WTC11 (cell line): ENCODE measurements at regions not wholly inside any gene's neighbourhood (a gene's known extent, or its start where the extent isn't known, plus 50 kb on each side); places are given as distances from the start of the nearest gene placed in this dataset.

Experiments used
- ESRRA ChIP-seq: sonication (generic); formaldehyde crosslinking; IDR thresholded peaks from 2 replicates; pipeline ENCODE4 v1.8.1; 2022; ENCODE audit warnings: mild to moderate bottlenecking, missing genetic modification reagents, borderline replicate concordance
- NFYB ChIP-seq: sonication (generic); formaldehyde crosslinking; conservative IDR thresholded peaks from 2 replicates; pipeline ENCODE4 v1.8.0; 2022; ENCODE audit warnings: low read depth, missing genetic modification reagents
- ZBTB21 ChIP-seq: sonication (generic); formaldehyde crosslinking; IDR thresholded peaks from 2 replicates; pipeline ENCODE4 v1.8.1; 2023; ENCODE audit warnings: mild to moderate bottlenecking, missing genetic modification reagents, borderline replicate concordance
- ZNF219 ChIP-seq: sonication (generic); formaldehyde crosslinking; IDR thresholded peaks from 2 replicates; pipeline ENCODE4 v1.8.0; 2023; ENCODE audit warnings: missing genetic modification reagents, mild to moderate bottlenecking, borderline replicate concordance
- TF ChIP-seq, protein P1 (sequence below): fragments of 200-600 bp; IDR thresholded peaks from 2 replicates; pipeline ENCODE4 v1.8.0; 2022; ENCODE audit warnings: antibody characterized with exemption
- TF ChIP-seq, protein P2 (sequence below): sonication (generic); formaldehyde crosslinking; IDR thresholded peaks from 2 replicates; pipeline ENCODE4 v1.8.0; 2022; ENCODE audit warnings: mild to moderate bottlenecking, missing genetic modification reagents
- TF ChIP-seq, protein P3 (sequence below): sonication (generic); formaldehyde crosslinking; IDR thresholded peaks from 2 replicates; pipeline ENCODE4 v1.8.1; 2023; ENCODE audit warnings: mild to moderate bottlenecking, missing genetic modification reagents, moderate library complexity
- TF ChIP-seq, protein P4 (sequence below): sonication (generic); formaldehyde crosslinking; IDR thresholded peaks from 2 replicates; pipeline ENCODE4 v1.8.1; 2023; ENCODE audit warnings: mild to moderate bottlenecking, missing genetic modification reagents, borderline replicate concordance

DNA sequence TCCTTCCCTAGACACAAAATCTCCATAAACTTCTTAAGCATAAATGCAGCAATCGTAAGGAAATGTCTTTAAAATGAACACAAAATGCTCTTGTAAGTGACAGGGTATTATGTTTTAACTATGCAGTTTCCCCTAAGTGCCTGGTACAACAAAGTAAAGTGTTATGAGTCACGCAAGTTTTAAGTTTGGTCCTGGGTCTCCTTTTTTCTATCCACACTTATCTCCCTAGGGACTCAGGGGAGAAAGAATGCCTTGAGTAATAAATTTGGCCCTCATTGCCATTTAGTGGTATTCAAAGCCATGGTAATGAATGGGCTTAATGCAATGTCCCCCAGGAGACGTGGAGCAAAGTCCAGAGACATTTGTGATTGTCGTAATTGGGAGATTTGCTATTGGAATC lies 149.1 kb downstream of the MAGEB17 start:
- TF ChIP-seq, protein P1, sequence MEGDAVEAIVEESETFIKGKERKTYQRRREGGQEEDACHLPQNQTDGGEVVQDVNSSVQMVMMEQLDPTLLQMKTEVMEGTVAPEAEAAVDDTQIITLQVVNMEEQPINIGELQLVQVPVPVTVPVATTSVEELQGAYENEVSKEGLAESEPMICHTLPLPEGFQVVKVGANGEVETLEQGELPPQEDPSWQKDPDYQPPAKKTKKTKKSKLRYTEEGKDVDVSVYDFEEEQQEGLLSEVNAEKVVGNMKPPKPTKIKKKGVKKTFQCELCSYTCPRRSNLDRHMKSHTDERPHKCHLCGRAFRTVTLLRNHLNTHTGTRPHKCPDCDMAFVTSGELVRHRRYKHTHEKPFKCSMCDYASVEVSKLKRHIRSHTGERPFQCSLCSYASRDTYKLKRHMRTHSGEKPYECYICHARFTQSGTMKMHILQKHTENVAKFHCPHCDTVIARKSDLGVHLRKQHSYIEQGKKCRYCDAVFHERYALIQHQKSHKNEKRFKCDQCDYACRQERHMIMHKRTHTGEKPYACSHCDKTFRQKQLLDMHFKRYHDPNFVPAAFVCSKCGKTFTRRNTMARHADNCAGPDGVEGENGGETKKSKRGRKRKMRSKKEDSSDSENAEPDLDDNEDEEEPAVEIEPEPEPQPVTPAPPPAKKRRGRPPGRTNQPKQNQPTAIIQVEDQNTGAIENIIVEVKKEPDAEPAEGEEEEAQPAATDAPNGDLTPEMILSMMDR: no peak
- TF ChIP-seq ESRRA (CRISPR knock-in tag) (no peak), ZBTB21 (CRISPR knock-in tag) (no peak), NFYB (no peak), ZNF219 (CRISPR knock-in tag) (no peak)
- TF ChIP-seq, protein P2, sequence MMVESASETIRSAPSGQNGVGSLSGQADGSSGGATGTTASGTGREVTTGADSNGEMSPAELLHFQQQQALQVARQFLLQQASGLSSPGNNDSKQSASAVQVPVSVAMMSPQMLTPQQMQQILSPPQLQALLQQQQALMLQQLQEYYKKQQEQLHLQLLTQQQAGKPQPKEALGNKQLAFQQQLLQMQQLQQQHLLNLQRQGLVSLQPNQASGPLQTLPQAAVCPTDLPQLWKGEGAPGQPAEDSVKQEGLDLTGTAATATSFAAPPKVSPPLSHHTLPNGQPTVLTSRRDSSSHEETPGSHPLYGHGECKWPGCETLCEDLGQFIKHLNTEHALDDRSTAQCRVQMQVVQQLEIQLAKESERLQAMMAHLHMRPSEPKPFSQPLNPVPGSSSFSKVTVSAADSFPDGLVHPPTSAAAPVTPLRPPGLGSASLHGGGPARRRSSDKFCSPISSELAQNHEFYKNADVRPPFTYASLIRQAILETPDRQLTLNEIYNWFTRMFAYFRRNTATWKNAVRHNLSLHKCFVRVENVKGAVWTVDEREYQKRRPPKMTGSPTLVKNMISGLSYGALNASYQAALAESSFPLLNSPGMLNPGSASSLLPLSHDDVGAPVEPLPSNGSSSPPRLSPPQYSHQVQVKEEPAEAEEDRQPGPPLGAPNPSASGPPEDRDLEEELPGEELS (CRISPR knock-in tag): no peak
- TF ChIP-seq, protein P3, sequence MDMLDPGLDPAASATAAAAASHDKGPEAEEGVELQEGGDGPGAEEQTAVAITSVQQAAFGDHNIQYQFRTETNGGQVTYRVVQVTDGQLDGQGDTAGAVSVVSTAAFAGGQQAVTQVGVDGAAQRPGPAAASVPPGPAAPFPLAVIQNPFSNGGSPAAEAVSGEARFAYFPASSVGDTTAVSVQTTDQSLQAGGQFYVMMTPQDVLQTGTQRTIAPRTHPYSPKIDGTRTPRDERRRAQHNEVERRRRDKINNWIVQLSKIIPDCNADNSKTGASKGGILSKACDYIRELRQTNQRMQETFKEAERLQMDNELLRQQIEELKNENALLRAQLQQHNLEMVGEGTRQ (CRISPR knock-in tag): no peak
- TF ChIP-seq, protein P4, sequence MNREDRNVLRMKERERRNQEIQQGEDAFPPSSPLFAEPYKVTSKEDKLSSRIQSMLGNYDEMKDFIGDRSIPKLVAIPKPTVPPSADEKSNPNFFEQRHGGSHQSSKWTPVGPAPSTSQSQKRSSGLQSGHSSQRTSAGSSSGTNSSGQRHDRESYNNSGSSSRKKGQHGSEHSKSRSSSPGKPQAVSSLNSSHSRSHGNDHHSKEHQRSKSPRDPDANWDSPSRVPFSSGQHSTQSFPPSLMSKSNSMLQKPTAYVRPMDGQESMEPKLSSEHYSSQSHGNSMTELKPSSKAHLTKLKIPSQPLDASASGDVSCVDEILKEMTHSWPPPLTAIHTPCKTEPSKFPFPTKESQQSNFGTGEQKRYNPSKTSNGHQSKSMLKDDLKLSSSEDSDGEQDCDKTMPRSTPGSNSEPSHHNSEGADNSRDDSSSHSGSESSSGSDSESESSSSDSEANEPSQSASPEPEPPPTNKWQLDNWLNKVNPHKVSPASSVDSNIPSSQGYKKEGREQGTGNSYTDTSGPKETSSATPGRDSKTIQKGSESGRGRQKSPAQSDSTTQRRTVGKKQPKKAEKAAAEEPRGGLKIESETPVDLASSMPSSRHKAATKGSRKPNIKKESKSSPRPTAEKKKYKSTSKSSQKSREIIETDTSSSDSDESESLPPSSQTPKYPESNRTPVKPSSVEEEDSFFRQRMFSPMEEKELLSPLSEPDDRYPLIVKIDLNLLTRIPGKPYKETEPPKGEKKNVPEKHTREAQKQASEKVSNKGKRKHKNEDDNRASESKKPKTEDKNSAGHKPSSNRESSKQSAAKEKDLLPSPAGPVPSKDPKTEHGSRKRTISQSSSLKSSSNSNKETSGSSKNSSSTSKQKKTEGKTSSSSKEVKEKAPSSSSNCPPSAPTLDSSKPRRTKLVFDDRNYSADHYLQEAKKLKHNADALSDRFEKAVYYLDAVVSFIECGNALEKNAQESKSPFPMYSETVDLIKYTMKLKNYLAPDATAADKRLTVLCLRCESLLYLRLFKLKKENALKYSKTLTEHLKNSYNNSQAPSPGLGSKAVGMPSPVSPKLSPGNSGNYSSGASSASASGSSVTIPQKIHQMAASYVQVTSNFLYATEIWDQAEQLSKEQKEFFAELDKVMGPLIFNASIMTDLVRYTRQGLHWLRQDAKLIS: no peak
